ENCODE measurements at regions not wholly inside any gene's neighbourhood (a gene's known extent, or its start where the extent isn't known, plus 50 kb on each side); places are given as distances from the start of the nearest gene placed in this dataset.

- Histone ChIP-seq H3K9me3 (peaks cover 0 to 5% (median 0%) of the 10 kb centered on the region in 4 donors), H3K4me3 (no peak overlapping the region), H3K36me3 (no peaks in the 10 kb centered on the region), H3K27ac (replicated peaks in 1 of 4) (no peak overlapping the region), H3K4me1 (no peaks in the 10 kb centered on the region), H3K27me3 (no peaks in the 10 kb centered on the region)
- no peak for DNase-seq (ENCODE audit: extremely low spot score)
- TF ChIP-seq CTCF (IDR thresholded peaks at IDR 0.05) (no peak), EP300 (IDR thresholded peaks at IDR 0.05) (no peak), POLR2AphosphoS5 (IDR thresholded peaks at IDR 0.05) (no peak)
- WGBS = 72% methylated on average over 11 of the region's 11 CpGs
- intact Hi-C loops (cut with DNase I) = no loop called here
Measured at GRCh38 chr14:98926146-98926545, 345.9 kb downstream of the BCL11B start.

GRCh38 chr14:98926801-98927200 is 345.2 kb downstream of the BCL11B start:
- no peaks in the 10 kb centered on the region for H3K27me3 ChIP-seq
- no peak overlapping the region for H3K27ac ChIP-seq (replicated peaks in 1 of 4)
- DNase-seq (ENCODE audit: extremely low spot score) = no peak
- H3K9me3 ChIP-seq = peaks cover 0 to 5% (median 0%) of the 10 kb centered on the region in 4 donors
- H3K36me3 ChIP-seq = no peaks in the 10 kb centered on the region
- H3K4me3 ChIP-seq = no peak overlapping the region
- 50% methylated on average over 4 of the region's 4 CpGs for WGBS
- H3K4me1 ChIP-seq = no peaks in the 10 kb centered on the region
- intact Hi-C loops (cut with DNase I) = no loop called here
- TF ChIP-seq EP300 (IDR thresholded peaks at IDR 0.05) (no peak), POLR2AphosphoS5 (IDR thresholded peaks at IDR 0.05) (no peak), POLR2A (IDR thresholded peaks at IDR 0.05; ENCODE audit: low read depth) (no peak), CTCF (IDR thresholded peaks at IDR 0.05) (no peak)

GRCh38 chr14:98927986-98928385 is 344.0 kb downstream of the BCL11B start:
- Histone ChIP-seq H3K27ac (replicated peaks in 1 of 4) (no peak overlapping the region), H3K4me1 (no peaks in the 10 kb centered on the region), H3K36me3 (no peaks in the 10 kb centered on the region), H3K9me3 (no peaks in the 10 kb centered on the region), H3K27me3 (no peaks in the 10 kb centered on the region), H3K4me3 (no peak overlapping the region)
- no peak for DNase-seq (ENCODE audit: extremely low spot score)
- intact Hi-C loops (cut with DNase I) = no loop called here
- 86% methylated on average over 8 of the region's 9 CpGs for WGBS
- TF ChIP-seq POLR2AphosphoS5 (IDR thresholded peaks at IDR 0.05) (no peak), EP300 (IDR thresholded peaks at IDR 0.05) (no peak), POLR2A (IDR thresholded peaks at IDR 0.05; ENCODE audit: low read depth) (no peak), CTCF (IDR thresholded peaks at IDR 0.05) (no peak)

GRCh38 chr14:98928418-98928817 is 343.6 kb downstream of the BCL11B start:
- Histone ChIP-seq H3K4me1 (no peaks in the 10 kb centered on the region), H3K27ac (replicated peaks in 1 of 4) (no peak overlapping the region), H3K4me3 (no peak overlapping the region), H3K27me3 (no peaks in the 10 kb centered on the region), H3K9me3 (no peaks in the 10 kb centered on the region), H3K36me3 (no peaks in the 10 kb centered on the region)
- intact Hi-C loops (cut with DNase I) = no loop called here
- TF ChIP-seq POLR2AphosphoS5 (IDR thresholded peaks at IDR 0.05) (no peak), POLR2A (IDR thresholded peaks at IDR 0.05; ENCODE audit: low read depth) (no peak), EP300 (IDR thresholded peaks at IDR 0.05) (no peak), CTCF (IDR thresholded peaks at IDR 0.05) (no peak)
- WGBS = 84% methylated on average over 8 of the region's 8 CpGs
- DNase-seq (ENCODE audit: extremely low spot score) = no peak

- no peaks in the 10 kb centered on the region for H3K36me3 ChIP-seq
- no peaks in the 10 kb centered on the region for H3K9me3 ChIP-seq
- H3K4me1 ChIP-seq = no peaks in the 10 kb centered on the region
- no peak overlapping the region for H3K27ac ChIP-seq (replicated peaks in 1 of 4)
- H3K27me3 ChIP-seq = no peaks in the 10 kb centered on the region
- intact Hi-C loops (cut with DNase I) = no loop called here
- DNase-seq (ENCODE audit: extremely low spot score) = no peak
- H3K4me3 ChIP-seq = no peak overlapping the region
- TF ChIP-seq POLR2A (IDR thresholded peaks at IDR 0.05; ENCODE audit: low read depth) = no peak
Measured at GRCh38 chr14:98931126-98931525, 340.9 kb downstream of the BCL11B start.
